Nephron (organoid): ENCODE measurements at regions not wholly inside any gene's neighbourhood (a gene's known extent, or its start where the extent isn't known, plus 50 kb on each side); places are given as distances from the start of the nearest gene placed in this dataset.
"Not testable (repeated sequence)": the region's sequence is repeated elsewhere in the genome, so short reads cannot be mapped to it uniquely, and the experiment has no call there.

ENCODE experiments used
- H3K27ac Mint-ChIP-seq, 3 experiments: 2 replicates each; pipeline ENCODE4 v1.8.0; 2020; ENCODE audit warnings: mixed read lengths in 3 of 3, mild to moderate bottlenecking in 2 of 3, moderate library complexity in 1 of 3
- H3K27me3 Mint-ChIP-seq: 2 replicates; pipeline ENCODE4 v1.8.0; 2021; ENCODE audit warnings: low read depth, mild to moderate bottlenecking, moderate library complexity, mixed read lengths
- H3K36me3 Mint-ChIP-seq: 2 replicates; pipeline ENCODE4 v1.8.0; 2020; ENCODE audit warnings: low read depth, mixed read lengths
- H3K4me1 Mint-ChIP-seq: 2 replicates; pipeline ENCODE4 v1.8.0; 2020; ENCODE audit warnings: mixed read lengths
- H3K4me3 Mint-ChIP-seq, 3 experiments: 2 replicates each; pipeline ENCODE4 v1.8.0; 2020; ENCODE audit warnings: mild to moderate bottlenecking in 3 of 3, mixed read lengths in 3 of 3, moderate library complexity in 2 of 3
- H3K9me3 Mint-ChIP-seq: 2 replicates; pipeline ENCODE4 v1.8.0; 2020; ENCODE audit warnings: mixed read lengths
- TF ChIP-seq, protein P1 (sequence below), 3 experiments: fragments of 200-600 bp; sonication (generic); IDR thresholded peaks; one replicate each; pipeline ENCODE4 v1.5.0; 2021; ENCODE audit warnings: antibody characterized with exemption in 3 of 3; ENCODE audit not compliant: unreplicated experiment in 3 of 3

- TF ChIP-seq, protein P1, sequence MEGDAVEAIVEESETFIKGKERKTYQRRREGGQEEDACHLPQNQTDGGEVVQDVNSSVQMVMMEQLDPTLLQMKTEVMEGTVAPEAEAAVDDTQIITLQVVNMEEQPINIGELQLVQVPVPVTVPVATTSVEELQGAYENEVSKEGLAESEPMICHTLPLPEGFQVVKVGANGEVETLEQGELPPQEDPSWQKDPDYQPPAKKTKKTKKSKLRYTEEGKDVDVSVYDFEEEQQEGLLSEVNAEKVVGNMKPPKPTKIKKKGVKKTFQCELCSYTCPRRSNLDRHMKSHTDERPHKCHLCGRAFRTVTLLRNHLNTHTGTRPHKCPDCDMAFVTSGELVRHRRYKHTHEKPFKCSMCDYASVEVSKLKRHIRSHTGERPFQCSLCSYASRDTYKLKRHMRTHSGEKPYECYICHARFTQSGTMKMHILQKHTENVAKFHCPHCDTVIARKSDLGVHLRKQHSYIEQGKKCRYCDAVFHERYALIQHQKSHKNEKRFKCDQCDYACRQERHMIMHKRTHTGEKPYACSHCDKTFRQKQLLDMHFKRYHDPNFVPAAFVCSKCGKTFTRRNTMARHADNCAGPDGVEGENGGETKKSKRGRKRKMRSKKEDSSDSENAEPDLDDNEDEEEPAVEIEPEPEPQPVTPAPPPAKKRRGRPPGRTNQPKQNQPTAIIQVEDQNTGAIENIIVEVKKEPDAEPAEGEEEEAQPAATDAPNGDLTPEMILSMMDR (IDR thresholded peaks at IDR 0.05; ENCODE audit: unreplicated experiment in 3 of 3) = no peak
- Mint-ChIP-seq H3K36me3 (no peaks in the 10 kb centered on the region), H3K9me3 (peaks cover 6% of the 10 kb centered on the region), H3K27ac (no peak overlapping the region), H3K4me1 (peaks cover 11% of the 10 kb centered on the region), H3K4me3 (no peak overlapping the region), H3K27me3 (no peaks in the 10 kb centered on the region)
These were observed 97.2 kb upstream of the CARD11 start for GRCh38 chr7:3140834-3141233.

- peaks cover 11% of the 10 kb centered on the region for H3K4me1 Mint-ChIP-seq
- TF ChIP-seq, protein P1 (IDR thresholded peaks at IDR 0.05; ENCODE audit: unreplicated experiment in 3 of 3) = no peak
- H3K9me3 Mint-ChIP-seq = peaks cover 5% of the 10 kb centered on the region
- no peak overlapping the region for H3K4me3 Mint-ChIP-seq
- H3K27ac Mint-ChIP-seq = no peak overlapping the region
- no peaks in the 10 kb centered on the region for H3K27me3 Mint-ChIP-seq
- no peaks in the 10 kb centered on the region for H3K36me3 Mint-ChIP-seq
These were observed 97.7 kb upstream of the CARD11 start for GRCh38 chr7:3141326-3141725.

DNA sequence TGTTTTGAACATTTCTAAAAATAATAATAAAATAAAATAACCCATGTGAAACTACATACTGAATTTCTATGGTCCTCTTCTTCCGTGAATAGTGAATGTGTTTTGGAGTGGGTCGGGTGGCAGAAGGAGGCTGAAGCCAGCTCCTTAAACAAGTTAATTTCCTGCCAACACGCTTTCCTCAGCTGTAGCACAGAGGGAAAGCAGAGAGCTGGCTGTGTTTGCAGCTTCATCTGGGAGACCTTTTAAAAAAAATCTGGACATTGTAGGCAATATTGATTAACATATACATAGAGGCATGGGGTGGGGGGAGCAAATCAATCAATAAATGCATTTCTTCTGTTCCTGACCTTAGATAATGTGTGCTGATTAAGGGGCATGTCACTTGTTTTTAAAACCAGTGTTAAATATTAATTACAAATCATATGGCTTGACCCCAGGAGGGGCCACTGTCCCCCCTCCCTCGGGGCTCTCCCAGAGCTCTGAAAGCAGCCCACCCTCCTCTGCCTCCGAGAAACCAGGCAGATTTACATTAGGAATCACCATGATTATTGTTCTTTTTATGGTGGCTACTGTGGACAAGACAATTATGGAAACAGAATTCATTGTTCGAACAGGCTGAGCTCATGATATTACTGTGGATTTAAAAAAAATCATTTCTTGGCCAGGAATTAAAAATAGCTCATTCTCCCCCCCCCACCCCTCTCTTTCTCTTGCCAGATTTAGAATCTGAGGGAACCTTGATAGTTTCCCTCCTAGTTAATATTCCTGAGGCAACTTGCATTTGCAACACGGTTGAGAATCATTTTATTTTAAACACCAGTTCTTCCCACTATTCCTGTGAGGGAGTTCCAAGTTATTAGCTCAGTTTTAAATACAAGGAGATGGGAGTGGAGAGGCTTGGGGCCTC lies 100.5 kb upstream of the CARD11 start:
- Mint-ChIP-seq H3K27me3 (peaks cover 4% of the 10 kb centered on the region), H3K4me3 (no peak overlapping the region), H3K4me1 (peaks cover 16% of the 10 kb centered on the region), H3K36me3 (no peaks in the 10 kb centered on the region), H3K27ac (peak overlapping the region in 2 of 3 experiments; percentile 17 to 52), H3K9me3 (no peaks in the 10 kb centered on the region)
- TF ChIP-seq, protein P1 (IDR thresholded peaks at IDR 0.05; ENCODE audit: unreplicated experiment in 3 of 3) = no peak

DNA sequence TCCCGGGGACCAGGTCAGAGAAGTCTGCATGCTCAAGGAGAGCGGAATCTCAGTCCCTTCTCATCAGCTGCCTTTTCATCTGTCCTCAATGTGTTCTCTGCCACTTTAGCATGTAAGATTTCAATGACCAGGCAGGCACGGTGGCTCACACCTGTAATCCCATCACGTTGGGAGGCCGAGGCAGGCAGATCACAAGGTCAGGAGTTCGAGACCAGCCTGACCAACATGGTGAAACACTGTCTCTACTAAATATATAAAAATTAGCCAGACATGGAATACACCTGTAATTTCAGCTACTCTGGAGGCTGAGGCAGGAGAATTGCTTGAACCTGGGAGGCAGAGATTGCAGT lies 101.1 kb upstream of the CARD11 start:
- not testable (repeated sequence) for H3K27me3 Mint-ChIP-seq, H3K36me3 Mint-ChIP-seq, H3K9me3 Mint-ChIP-seq, H3K4me3 Mint-ChIP-seq
- H3K27ac Mint-ChIP-seq = peak overlapping the region in 2 of 3 experiments; percentile 17 to 52
- H3K4me1 Mint-ChIP-seq = peaks cover 16% of the 10 kb centered on the region

- no peak overlapping the region for H3K4me3 Mint-ChIP-seq
These were observed 103.0 kb upstream of the CARD11 start for GRCh38 chr7:3146571-3147226.

GRCh38 chr7:3148471-3148870 lies 104.8 kb upstream of the CARD11 start:
- H3K27ac Mint-ChIP-seq, H3K36me3 Mint-ChIP-seq, H3K4me3 Mint-ChIP-seq, H3K9me3 Mint-ChIP-seq: not testable (repeated sequence)
- Mint-ChIP-seq H3K4me1 (peaks cover 16% of the 10 kb centered on the region), H3K27me3 (peaks cover 13% of the 10 kb centered on the region)

More at GRCh38 chr7:3146571-3147226, 103.0 kb upstream of the CARD11 start:
- Mint-ChIP-seq H3K27ac (no peak overlapping the region), H3K9me3 (no peaks in the 10 kb centered on the region), H3K4me1 (peaks cover 16% of the 10 kb centered on the region), H3K27me3 (peaks cover 9% of the 10 kb centered on the region), H3K36me3 (no peaks in the 10 kb centered on the region)
- TF ChIP-seq, protein P1 (IDR thresholded peaks at IDR 0.05; ENCODE audit: unreplicated experiment in 3 of 3) = no peak
